ENCODE measurements at regions not wholly inside any gene's neighbourhood (a gene's known extent, or its start where the extent isn't known, plus 50 kb on each side); places are given as distances from the start of the nearest gene placed in this dataset.

DNA sequence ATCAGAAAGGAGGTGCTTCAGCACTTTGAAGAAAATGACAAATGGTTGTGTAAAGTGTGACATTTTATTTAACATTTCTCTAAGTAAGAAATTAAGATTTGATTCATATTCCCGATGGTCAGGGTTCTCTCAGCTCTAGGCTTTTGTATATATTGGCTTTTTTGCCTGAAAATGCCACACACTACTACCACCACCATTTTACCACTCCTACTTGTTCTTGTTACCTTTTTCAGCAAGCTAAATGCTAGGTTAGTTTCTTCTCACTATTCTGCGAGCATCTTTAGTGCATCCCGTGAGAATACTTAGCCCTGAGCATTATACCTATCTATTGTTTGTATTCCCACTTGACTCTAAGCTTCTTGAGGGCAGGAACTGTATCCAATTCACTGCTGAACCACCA is 177.6 kb upstream of the MTNR1B start:
- Histone ChIP-seq H3K9ac (ENCODE audit: low read depth, low read length) (no peak overlapping the region), H3K36me3 (ENCODE audit: insufficient read depth, low read length) (0 out of 2 replicates have a peak, but pooled peaks cover 6% of the 10 kb centered on the region), H3K9me3 (ENCODE audit: insufficient read depth, low read depth, low read length) (no peaks in the 10 kb centered on the region), H3K4me3 (ENCODE audit: low read length) (no peak overlapping the region), H3K4me1 (ENCODE audit: insufficient read depth, low read length) (peaks cover 31% of the 10 kb centered on the region), H3K27ac (ENCODE audit: low read depth, low read length) (no peak overlapping the region), H3K27me3 (ENCODE audit: insufficient read depth, low read length) (no peaks in the 10 kb centered on the region)
- WGBS: 90% methylated on average over 3 of the region's 3 CpGs

DNA sequence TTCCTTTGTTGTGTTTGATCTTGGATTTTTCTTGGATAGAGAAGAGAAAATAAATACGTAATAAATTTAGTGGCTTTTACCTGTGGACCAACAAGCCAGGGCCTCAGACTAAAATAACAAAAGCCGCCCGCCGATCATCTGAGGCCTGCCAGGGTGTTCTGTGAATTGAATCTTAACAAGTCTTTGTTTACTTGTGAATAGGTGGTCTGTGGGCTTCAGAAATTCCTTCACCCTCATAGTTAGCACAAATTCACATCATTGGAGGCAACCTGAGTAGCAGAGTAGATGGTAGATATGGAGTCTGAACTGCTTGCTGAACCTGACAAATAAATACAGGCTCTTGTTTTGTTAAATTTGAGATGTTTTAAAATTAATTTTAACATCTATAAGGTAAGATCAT is 176.3 kb upstream of the MTNR1B start:
- whole genome bisulfite sequencing: 5% methylated on average over 4 of the region's 4 CpGs
- H3K4me1 ChIP-seq (ENCODE audit: insufficient read depth, low read length): peaks cover 31% of the 10 kb centered on the region
- H3K36me3 ChIP-seq (ENCODE audit: insufficient read depth, low read length): 0 out of 2 replicates have a peak, but pooled peaks cover 6% of the 10 kb centered on the region
- peak overlapping the region; percentile 34; the same call in 1 of the 2 replicates for H3K27ac ChIP-seq (ENCODE audit: low read depth, low read length)
- H3K27me3 ChIP-seq (ENCODE audit: insufficient read depth, low read length): no peaks in the 10 kb centered on the region
- H3K9me3 ChIP-seq (ENCODE audit: insufficient read depth, low read depth, low read length): no peaks in the 10 kb centered on the region
- peak overlapping the region; percentile 4; the same call in 1 of the 2 replicates for H3K4me3 ChIP-seq (ENCODE audit: low read length)
- H3K9ac ChIP-seq (ENCODE audit: low read depth, low read length): no peak overlapping the region

DNA sequence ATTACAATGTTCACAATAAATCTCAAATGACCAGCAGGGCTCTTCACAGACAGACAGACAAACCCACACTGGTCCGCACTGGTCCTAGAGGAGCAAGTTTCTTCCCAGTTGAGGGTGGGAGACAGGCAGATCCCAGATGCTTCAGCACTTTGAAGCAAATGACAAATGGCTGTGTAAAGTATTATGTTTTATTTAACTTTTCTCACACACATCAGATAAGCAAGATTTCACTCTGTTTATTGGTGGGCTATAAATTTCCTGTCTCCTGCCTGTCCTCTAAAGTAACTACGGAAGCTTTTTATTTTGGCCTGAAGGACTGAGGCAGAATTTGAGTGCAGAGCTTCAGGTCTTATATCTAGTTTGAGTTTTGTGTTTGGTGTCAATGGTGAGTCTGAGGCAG is 174.7 kb upstream of the MTNR1B start:
- Histone ChIP-seq H3K27me3 (ENCODE audit: insufficient read depth, low read length) (no peaks in the 10 kb centered on the region), H3K4me3 (ENCODE audit: low read length) (no peak overlapping the region), H3K9ac (ENCODE audit: low read depth, low read length) (no peak overlapping the region), H3K36me3 (ENCODE audit: insufficient read depth, low read length) (0 out of 2 replicates have a peak, but pooled peaks cover 6% of the 10 kb centered on the region), H3K27ac (ENCODE audit: low read depth, low read length) (no peak overlapping the region), H3K9me3 (ENCODE audit: insufficient read depth, low read depth, low read length) (no peaks in the 10 kb centered on the region), H3K4me1 (ENCODE audit: insufficient read depth, low read length) (peaks cover 31% of the 10 kb centered on the region)
- 91% methylated on average over 2 of the region's 2 CpGs for WGBS

DNA sequence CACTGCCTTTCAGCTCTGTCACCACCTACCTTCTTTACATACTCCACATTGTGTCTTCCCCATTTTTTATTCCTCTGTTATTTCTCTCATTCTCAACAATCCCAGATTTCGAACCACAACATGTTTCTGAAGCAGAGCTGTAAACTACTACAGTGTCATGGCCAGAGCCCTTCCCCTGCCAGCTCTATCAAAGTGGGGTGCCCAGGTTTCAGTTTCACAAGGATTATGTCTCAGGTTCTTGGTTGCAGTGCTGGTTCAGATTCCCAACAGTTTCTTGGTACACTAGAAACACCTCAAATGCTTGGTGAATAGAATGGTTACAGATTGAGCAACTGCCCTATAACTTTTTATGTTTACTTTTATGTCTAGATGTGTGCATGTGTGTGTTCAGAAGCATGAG is 172.7 kb upstream of the MTNR1B start:
- 90% methylated on average over 1 of the region's 1 CpG for WGBS

DNA sequence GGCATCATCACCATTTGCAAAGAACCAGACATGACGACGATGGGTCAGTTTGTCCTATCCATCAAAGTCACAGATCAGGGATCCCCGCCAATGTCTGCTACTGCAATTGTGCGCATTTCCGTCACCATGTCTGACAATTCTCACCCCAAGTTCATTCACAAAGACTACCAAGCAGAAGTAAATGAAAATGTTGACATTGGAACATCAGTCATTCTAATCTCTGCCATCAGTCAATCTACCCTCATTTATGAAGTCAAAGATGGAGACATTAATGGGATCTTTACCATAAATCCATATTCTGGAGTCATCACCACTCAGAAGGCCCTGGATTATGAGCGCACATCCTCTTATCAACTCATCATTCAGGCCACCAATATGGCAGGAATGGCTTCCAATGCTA is 171.6 kb upstream of the MTNR1B start:
- no peaks in the 10 kb centered on the region for H3K27me3 ChIP-seq (ENCODE audit: insufficient read depth, low read length)
- peaks cover 25% of the 10 kb centered on the region for H3K4me1 ChIP-seq (ENCODE audit: insufficient read depth, low read length)
- H3K4me3 ChIP-seq (ENCODE audit: low read length): no peak overlapping the region
- H3K36me3 ChIP-seq (ENCODE audit: insufficient read depth, low read length): no peaks in the 10 kb centered on the region
- H3K9ac ChIP-seq (ENCODE audit: low read depth, low read length): no peak overlapping the region
- 94% methylated on average over 6 of the region's 6 CpGs for WGBS
- H3K9me3 ChIP-seq (ENCODE audit: insufficient read depth, low read depth, low read length): no peaks in the 10 kb centered on the region
- no peak overlapping the region for H3K27ac ChIP-seq (ENCODE audit: low read depth, low read length)

More for the DNA sequence above, 172.7 kb upstream of the MTNR1B start:
- Histone ChIP-seq H3K9me3 (ENCODE audit: insufficient read depth, low read depth, low read length) (no peaks in the 10 kb centered on the region), H3K4me1 (ENCODE audit: insufficient read depth, low read length) (peaks cover 31% of the 10 kb centered on the region), H3K9ac (ENCODE audit: low read depth, low read length) (no peak overlapping the region), H3K27ac (ENCODE audit: low read depth, low read length) (no peak overlapping the region), H3K4me3 (ENCODE audit: low read length) (no peak overlapping the region), H3K36me3 (ENCODE audit: insufficient read depth, low read length) (no peaks in the 10 kb centered on the region), H3K27me3 (ENCODE audit: insufficient read depth, low read length) (no peaks in the 10 kb centered on the region)

DNA sequence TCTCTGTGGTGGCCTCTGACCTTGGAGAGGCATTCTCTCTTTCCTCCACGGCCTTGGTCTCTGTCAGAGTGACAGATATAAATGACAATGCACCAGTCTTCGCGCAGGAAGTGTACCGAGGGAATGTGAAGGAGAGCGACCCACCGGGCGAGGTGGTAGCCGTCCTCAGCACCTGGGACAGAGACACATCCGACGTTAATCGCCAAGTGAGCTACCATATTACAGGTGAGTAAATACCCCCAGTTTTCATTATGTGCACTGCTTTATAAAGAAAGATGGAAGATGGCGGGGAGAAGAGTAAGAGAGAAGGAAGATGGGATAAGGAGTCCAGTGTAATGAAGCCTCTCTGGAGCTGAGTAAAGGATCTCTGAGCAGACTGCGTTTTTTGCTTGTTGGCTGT is 167.8 kb upstream of the MTNR1B start:
- WGBS: 85% methylated on average over 13 of the region's 13 CpGs
- H3K9me3 ChIP-seq (ENCODE audit: insufficient read depth, low read depth, low read length): no peaks in the 10 kb centered on the region
- peaks cover 11% of the 10 kb centered on the region; the same call in 1 of the 2 replicates for H3K4me1 ChIP-seq (ENCODE audit: insufficient read depth, low read length)
- H3K9ac ChIP-seq (ENCODE audit: low read depth, low read length): no peak overlapping the region
- H3K27me3 ChIP-seq (ENCODE audit: insufficient read depth, low read length): no peaks in the 10 kb centered on the region
- no peaks in the 10 kb centered on the region for H3K36me3 ChIP-seq (ENCODE audit: insufficient read depth, low read length)
- no peak overlapping the region for H3K4me3 ChIP-seq (ENCODE audit: low read length)
- no peak overlapping the region for H3K27ac ChIP-seq (ENCODE audit: low read depth, low read length)

DNA sequence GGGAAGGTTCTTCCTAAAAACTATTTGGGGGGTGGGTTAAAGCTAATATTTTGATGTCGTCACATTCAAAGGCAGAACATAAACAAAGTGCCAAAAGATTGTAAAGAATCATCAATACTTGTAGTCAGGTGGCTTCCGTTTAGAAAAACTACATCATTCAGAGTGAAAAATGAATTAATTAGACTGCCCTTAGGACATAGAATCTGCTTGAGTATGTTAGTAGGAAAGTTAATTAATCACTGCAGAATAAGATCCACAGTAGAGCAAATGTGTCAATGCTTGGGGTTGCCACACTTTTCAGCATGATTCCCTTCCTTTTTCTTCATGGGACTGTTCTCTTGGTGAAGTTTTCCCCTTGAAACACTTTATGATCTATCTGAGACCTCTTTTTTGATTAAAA is 166.8 kb upstream of the MTNR1B start:
- Histone ChIP-seq H3K4me1 (ENCODE audit: insufficient read depth, low read length) (peaks cover 14% of the 10 kb centered on the region; the same call in 1 of the 2 replicates), H3K9ac (ENCODE audit: low read depth, low read length) (no peak overlapping the region), H3K27ac (ENCODE audit: low read depth, low read length) (no peak overlapping the region), H3K4me3 (ENCODE audit: low read length) (no peak overlapping the region), H3K9me3 (ENCODE audit: insufficient read depth, low read depth, low read length) (no peaks in the 10 kb centered on the region), H3K27me3 (ENCODE audit: insufficient read depth, low read length) (no peaks in the 10 kb centered on the region), H3K36me3 (ENCODE audit: insufficient read depth, low read length) (no peaks in the 10 kb centered on the region)
- WGBS: 91% methylated on average over 2 of the region's 2 CpGs

DNA sequence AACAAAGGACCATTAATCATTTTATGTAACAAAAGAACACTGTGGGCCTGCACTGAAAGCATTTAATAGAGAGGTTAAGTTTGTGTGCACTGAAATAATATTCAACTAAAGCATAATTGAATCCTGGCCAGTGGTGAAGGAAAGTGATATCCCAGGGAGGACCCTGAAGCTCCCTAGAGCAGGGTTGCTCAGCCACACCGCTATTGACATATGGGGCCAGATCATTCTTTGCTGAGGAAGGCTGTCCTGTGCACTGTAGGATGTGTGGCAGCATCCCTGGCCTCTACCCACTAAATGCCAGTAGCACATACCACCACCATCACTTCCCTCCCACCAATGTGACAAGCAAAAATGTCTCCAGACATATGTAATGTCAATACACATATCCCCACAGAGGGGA is 166.1 kb upstream of the MTNR1B start:
- Histone ChIP-seq H3K4me1 (ENCODE audit: insufficient read depth, low read length) (peaks cover 14% of the 10 kb centered on the region; the same call in 1 of the 2 replicates), H3K9me3 (ENCODE audit: insufficient read depth, low read depth, low read length) (no peaks in the 10 kb centered on the region), H3K27me3 (ENCODE audit: insufficient read depth, low read length) (no peaks in the 10 kb centered on the region), H3K36me3 (ENCODE audit: insufficient read depth, low read length) (no peaks in the 10 kb centered on the region), H3K27ac (ENCODE audit: low read depth, low read length) (no peak overlapping the region), H3K9ac (ENCODE audit: low read depth, low read length) (no peak overlapping the region), H3K4me3 (ENCODE audit: low read length) (no peak overlapping the region)
- WGBS: 87% methylated on average over 1 of the region's 1 CpG

DNA sequence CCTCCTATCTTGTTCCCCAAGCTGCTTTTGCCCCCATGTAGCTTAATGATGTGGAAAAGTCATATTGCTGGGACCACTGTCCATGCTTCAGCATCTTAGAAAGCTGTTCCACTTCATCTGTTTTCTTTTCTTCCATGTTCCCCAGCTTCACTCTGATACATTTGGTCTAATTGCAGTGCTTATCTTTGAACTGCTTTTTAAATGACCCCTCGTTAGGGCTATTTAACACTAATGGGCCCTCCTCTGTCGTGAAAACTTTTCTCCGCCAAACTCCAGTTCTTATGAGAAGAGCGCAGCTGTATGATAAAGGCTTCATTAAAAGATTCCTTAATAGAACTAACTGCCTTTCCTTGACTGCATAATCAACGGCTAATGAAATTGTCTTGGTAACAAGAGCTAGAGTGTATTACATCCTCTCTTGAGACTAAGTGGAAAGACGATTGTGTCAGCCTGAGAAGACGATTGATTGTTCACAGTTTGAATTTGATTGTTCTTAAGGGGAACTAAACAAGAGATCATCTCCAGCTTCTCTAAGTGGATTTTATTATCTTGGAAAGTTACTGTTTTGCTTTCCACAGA is 165.0 kb upstream of the MTNR1B start:
- peaks cover 17% of the 10 kb centered on the region for H3K4me1 ChIP-seq (ENCODE audit: insufficient read depth, low read length)
- H3K27me3 ChIP-seq (ENCODE audit: insufficient read depth, low read length): no peaks in the 10 kb centered on the region
- no peak overlapping the region for H3K27ac ChIP-seq (ENCODE audit: low read depth, low read length)
- H3K4me3 ChIP-seq (ENCODE audit: low read length): no peak overlapping the region
- no peaks in the 10 kb centered on the region for H3K36me3 ChIP-seq (ENCODE audit: insufficient read depth, low read length)
- no peaks in the 10 kb centered on the region for H3K9me3 ChIP-seq (ENCODE audit: insufficient read depth, low read depth, low read length)
- WGBS: 83% methylated on average over 6 of the region's 7 CpGs
- H3K9ac ChIP-seq (ENCODE audit: low read depth, low read length): no peak overlapping the region

DNA sequence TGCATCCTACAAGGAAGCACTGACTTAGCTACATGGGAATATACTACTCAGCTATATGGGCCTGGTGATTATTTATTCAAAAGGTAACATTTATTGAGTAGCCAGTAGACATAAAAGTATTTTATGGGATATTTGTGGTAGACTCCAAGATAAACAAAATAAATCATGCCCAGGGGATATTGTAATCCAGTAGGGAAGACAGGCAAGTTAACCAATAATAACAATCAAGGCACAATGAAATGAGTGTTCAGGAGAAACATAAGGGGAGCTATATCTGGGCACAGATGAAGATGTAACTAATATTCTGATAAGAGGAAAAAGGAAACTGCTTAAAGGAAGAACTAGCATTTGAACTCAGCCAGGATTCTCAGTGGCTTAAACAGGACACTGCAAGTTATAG is 161.4 kb upstream of the MTNR1B start:
- H3K9me3 ChIP-seq (ENCODE audit: insufficient read depth, low read depth, low read length): no peaks in the 10 kb centered on the region
- no peak overlapping the region for H3K4me3 ChIP-seq (ENCODE audit: low read length)
- no peak overlapping the region for H3K27ac ChIP-seq (ENCODE audit: low read depth, low read length)
- H3K4me1 ChIP-seq (ENCODE audit: insufficient read depth, low read length): peaks cover 18% of the 10 kb centered on the region
- H3K27me3 ChIP-seq (ENCODE audit: insufficient read depth, low read length): no peaks in the 10 kb centered on the region
- H3K9ac ChIP-seq (ENCODE audit: low read depth, low read length): no peak overlapping the region
- no peaks in the 10 kb centered on the region for H3K36me3 ChIP-seq (ENCODE audit: insufficient read depth, low read length)

DNA sequence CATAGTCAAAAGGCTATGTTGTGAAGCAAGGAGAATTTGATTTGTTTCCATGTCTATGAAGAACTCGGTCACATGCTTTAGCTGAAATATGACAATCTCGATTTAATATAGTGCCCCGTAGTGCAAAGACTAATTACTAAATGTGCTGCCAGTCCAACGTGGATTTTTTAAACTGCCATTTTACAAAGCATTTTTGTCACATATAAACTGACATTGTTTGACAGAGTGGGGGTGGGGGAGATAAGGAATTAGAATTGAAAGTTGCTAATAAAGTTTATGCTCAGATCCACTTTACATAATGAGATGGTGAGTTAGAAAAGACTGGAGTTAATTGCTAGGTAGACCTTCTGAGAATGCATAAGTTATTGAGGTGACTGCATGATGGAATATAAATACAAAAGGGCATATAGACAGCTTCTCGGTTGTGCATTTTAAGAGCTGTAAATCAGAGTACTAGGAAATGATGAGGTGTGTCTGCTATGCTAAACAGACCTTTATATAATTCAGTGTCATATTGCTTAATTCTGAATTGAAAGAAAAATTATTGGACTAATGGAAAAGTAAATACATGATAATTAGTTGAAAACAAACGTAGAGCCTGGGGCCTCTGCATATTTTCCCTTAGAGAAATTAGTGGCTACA is 158.9 kb upstream of the MTNR1B start:
- no peaks in the 10 kb centered on the region for H3K27me3 ChIP-seq (ENCODE audit: insufficient read depth, low read length)
- H3K9ac ChIP-seq (ENCODE audit: low read depth, low read length): no peak overlapping the region
- whole genome bisulfite sequencing: 95% methylated on average over 6 of the region's 6 CpGs
- H3K27ac ChIP-seq (ENCODE audit: low read depth, low read length): no peak overlapping the region
- H3K4me1 ChIP-seq (ENCODE audit: insufficient read depth, low read length): peaks cover 7% of the 10 kb centered on the region; the same call in 1 of the 2 replicates
- H3K36me3 ChIP-seq (ENCODE audit: insufficient read depth, low read length): no peaks in the 10 kb centered on the region
- H3K9me3 ChIP-seq (ENCODE audit: insufficient read depth, low read depth, low read length): no peaks in the 10 kb centered on the region
- no peak overlapping the region for H3K4me3 ChIP-seq (ENCODE audit: low read length)

Data from HUES64 (cell line).